ENCODE measurements at regions not wholly inside any gene's neighbourhood (a gene's known extent, or its start where the extent isn't known, plus 50 kb on each side); places are given as distances from the start of the nearest gene placed in this dataset.
"Not testable (repeated sequence)": the region's sequence is repeated elsewhere in the genome, so short reads cannot be mapped to it uniquely, and the experiment has no call there.

DNA sequence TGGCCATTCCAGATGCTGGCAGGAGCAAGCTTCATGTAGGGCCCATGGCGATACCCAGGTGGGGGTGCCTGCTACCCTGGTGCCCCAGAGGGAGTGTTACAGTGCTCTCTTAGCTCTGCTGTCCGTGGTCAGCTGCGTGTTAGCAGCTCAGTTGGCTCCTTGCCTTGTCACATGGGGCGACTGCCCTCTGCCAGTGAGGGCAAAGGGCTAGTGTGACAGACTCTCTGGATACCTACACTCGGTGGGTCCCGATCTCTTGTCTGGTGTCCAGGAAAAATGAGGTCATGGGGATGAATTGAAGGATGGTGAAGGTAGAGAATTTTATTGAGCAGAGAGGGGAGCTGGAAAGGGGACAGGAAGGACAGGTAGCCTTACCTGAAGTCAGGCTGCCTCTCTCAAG lies 152.2 kb downstream of the CYP26A1 start:
- H3K4me1 ChIP-seq (ENCODE audit: control insufficient read depth, insufficient read depth, low read length) = no peaks in the 10 kb centered on the region
- ChIA-PET CTCF (no interaction called here), POLR2A (no interaction called here)
- H3K9me3 ChIP-seq (ENCODE audit: control insufficient read depth, insufficient read depth, low read depth, low read length) = no peaks in the 10 kb centered on the region
- TF ChIP-seq, protein P1, sequence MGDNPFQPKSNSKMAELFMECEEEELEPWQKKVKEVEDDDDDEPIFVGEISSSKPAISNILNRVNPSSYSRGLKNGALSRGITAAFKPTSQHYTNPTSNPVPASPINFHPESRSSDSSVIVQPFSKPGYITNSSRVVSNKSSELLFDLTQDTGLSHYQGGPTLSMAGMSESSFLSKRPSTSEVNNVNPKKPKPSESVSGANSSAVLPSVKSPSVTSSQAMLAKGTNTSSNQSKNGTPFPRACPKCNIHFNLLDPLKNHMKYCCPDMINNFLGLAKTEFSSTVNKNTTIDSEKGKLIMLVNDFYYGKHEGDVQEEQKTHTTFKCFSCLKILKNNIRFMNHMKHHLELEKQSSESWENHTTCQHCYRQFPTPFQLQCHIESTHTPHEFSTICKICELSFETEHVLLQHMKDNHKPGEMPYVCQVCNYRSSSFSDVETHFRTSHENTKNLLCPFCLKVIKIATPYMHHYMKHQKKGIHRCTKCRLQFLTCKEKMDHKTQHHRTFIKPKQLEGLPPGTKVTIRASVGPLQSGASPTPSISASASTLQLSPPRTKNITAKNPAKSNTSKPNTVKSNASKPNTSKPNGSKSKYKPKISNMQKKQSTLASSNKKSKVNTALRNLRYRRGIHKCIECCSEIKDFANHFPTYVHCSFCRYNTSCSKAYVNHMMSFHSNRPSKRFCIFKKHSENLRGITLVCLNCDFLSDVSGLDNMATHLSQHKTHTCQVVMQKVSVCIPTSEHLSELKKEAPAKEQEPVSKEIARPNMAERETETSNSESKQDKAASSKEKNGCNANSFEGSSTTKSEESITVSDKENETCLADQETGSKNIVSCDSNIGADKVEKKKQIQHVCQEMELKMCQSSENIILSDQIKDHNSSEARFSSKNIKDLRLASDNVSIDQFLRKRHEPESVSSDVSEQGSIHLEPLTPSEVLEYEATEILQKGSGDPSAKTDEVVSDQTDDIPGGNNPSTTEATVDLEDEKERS (tag by site-specific recombination; IDR thresholded peaks at IDR 0.05) = no peak
- no peak for TF ChIP-seq PRDM4 (tag by site-specific recombination; IDR thresholded peaks at IDR 0.05)
- no peak for TF ChIP-seq ZNF366 (tag by site-specific recombination; conservative IDR thresholded peaks at IDR 0.05)
- TF ChIP-seq ZNF76 (tag by site-specific recombination; IDR thresholded peaks at IDR 0.05; ENCODE audit: borderline replicate concordance, low read depth) = no peak
- TF ChIP-seq, protein P2, sequence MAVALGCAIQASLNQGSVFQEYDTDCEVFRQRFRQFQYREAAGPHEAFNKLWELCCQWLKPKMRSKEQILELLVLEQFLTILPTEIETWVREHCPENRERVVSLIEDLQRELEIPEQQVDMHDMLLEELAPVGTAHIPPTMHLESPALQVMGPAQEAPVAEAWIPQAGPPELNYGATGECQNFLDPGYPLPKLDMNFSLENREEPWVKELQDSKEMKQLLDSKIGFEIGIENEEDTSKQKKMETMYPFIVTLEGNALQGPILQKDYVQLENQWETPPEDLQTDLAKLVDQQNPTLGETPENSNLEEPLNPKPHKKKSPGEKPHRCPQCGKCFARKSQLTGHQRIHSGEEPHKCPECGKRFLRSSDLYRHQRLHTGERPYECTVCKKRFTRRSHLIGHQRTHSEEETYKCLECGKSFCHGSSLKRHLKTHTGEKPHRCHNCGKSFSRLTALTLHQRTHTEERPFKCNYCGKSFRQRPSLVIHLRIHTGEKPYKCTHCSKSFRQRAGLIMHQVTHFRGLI (tag by site-specific recombination; IDR thresholded peaks at IDR 0.05) = no peak
- TF ChIP-seq, protein P3, sequence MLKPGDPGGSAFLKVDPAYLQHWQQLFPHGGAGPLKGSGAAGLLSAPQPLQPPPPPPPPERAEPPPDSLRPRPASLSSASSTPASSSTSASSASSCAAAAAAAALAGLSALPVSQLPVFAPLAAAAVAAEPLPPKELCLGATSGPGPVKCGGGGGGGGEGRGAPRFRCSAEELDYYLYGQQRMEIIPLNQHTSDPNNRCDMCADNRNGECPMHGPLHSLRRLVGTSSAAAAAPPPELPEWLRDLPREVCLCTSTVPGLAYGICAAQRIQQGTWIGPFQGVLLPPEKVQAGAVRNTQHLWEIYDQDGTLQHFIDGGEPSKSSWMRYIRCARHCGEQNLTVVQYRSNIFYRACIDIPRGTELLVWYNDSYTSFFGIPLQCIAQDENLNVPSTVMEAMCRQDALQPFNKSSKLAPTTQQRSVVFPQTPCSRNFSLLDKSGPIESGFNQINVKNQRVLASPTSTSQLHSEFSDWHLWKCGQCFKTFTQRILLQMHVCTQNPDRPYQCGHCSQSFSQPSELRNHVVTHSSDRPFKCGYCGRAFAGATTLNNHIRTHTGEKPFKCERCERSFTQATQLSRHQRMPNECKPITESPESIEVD (tag by site-specific recombination; IDR thresholded peaks at IDR 0.05) = no peak
- no peak for TF ChIP-seq ZNF133 (tag by site-specific recombination; IDR thresholded peaks at IDR 0.05)
- TF ChIP-seq YY2 (tag by site-specific recombination; IDR thresholded peaks at IDR 0.05) = no peak
- TF ChIP-seq BCL11A (tag by site-specific recombination; IDR thresholded peaks at IDR 0.05; ENCODE audit: low read depth) = no peak
- TF ChIP-seq ZSCAN23 (tag by site-specific recombination; IDR thresholded peaks at IDR 0.05) = no peak
- TF ChIP-seq ZNF548 (tag by site-specific recombination; IDR thresholded peaks at IDR 0.05) = no peak
- no peaks in the 10 kb centered on the region for H3K36me3 ChIP-seq (ENCODE audit: control insufficient read depth in 2 of 2, insufficient read depth in 1 of 2, low read length in 2 of 2)
- no peak overlapping the region for H3K4me3 ChIP-seq (ENCODE audit: low read depth, low read length)
- H3K27ac ChIP-seq (ENCODE audit: extremely low read depth, low read depth, low read length) = no peak overlapping the region

DNA sequence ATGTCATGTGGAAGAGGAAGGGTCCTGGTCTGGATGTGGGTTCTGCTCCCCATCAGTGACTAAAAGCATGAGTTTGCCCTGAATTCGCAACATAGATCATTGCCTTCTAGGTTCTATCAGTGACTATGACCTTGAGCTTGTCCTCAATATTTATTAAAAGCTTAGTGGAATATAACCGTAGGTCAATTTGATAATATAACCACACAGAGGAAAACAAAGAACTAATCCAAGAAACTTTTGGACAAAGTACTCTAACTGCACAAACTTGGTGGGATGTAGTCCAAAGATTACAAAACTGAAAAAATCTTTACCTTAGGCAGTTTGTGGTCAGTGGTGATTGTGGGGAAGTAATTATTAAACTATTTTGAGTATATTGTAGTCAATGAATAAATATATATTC lies 152.9 kb downstream of the CYP26A1 start:
- no peak overlapping the region for H3K27ac ChIP-seq (ENCODE audit: extremely low read depth, low read depth, low read length)
- ChIA-PET CTCF (interaction anchor here (0.6 kb wide), 1 partner anchor 288 kb away, joined by 3 read pairs; no protein-coding TSS in a partner anchor), POLR2A (no interaction called here)
- TF ChIP-seq ZBTB7A (tag by site-specific recombination; IDR thresholded peaks at IDR 0.05; ENCODE audit: low read depth) = no peak
- TF ChIP-seq ZNF660 (tag by site-specific recombination; IDR thresholded peaks at IDR 0.05) = no peak
- TF ChIP-seq ZNF514 (tag by site-specific recombination; IDR thresholded peaks at IDR 0.05) = no peak
- TF ChIP-seq, protein P4, sequence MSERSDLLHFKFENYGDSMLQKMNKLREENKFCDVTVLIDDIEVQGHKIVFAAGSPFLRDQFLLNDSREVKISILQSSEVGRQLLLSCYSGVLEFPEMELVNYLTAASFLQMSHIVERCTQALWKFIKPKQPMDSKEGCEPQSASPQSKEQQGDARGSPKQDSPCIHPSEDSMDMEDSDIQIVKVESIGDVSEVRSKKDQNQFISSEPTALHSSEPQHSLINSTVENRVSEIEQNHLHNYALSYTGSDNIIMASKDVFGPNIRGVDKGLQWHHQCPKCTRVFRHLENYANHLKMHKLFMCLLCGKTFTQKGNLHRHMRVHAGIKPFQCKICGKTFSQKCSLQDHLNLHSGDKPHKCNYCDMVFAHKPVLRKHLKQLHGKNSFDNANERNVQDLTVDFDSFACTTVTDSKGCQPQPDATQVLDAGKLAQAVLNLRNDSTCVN (tag by site-specific recombination; optimal IDR thresholded peaks at IDR 0.05) = no peak
- no peak for TF ChIP-seq ZBTB48 (tag by site-specific recombination; IDR thresholded peaks at IDR 0.05)
- TF ChIP-seq, protein P5, sequence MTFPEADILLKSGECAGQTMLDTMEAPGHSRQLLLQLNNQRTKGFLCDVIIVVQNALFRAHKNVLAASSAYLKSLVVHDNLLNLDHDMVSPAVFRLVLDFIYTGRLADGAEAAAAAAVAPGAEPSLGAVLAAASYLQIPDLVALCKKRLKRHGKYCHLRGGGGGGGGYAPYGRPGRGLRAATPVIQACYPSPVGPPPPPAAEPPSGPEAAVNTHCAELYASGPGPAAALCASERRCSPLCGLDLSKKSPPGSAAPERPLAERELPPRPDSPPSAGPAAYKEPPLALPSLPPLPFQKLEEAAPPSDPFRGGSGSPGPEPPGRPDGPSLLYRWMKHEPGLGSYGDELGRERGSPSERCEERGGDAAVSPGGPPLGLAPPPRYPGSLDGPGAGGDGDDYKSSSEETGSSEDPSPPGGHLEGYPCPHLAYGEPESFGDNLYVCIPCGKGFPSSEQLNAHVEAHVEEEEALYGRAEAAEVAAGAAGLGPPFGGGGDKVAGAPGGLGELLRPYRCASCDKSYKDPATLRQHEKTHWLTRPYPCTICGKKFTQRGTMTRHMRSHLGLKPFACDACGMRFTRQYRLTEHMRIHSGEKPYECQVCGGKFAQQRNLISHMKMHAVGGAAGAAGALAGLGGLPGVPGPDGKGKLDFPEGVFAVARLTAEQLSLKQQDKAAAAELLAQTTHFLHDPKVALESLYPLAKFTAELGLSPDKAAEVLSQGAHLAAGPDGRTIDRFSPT (tag by site-specific recombination; IDR thresholded peaks at IDR 0.05) = no peak
- TF ChIP-seq ZNF214 (tag by site-specific recombination; IDR thresholded peaks at IDR 0.05; ENCODE audit: borderline replicate concordance) = no peak
- TF ChIP-seq ZNF248 (tag by site-specific recombination; IDR thresholded peaks at IDR 0.05) = no peak
- no peaks in the 10 kb centered on the region for H3K4me1 ChIP-seq (ENCODE audit: control insufficient read depth, insufficient read depth, low read length)
- H3K36me3 ChIP-seq (ENCODE audit: control insufficient read depth in 2 of 2, insufficient read depth in 1 of 2, low read length in 2 of 2) = no peaks in the 10 kb centered on the region
- H3K9me3 ChIP-seq (ENCODE audit: control insufficient read depth, insufficient read depth, low read depth, low read length) = no peaks in the 10 kb centered on the region
- H3K4me3 ChIP-seq (ENCODE audit: low read depth, low read length) = no peak overlapping the region

- CTCF ChIA-PET; H3K4me1 ChIP-seq (ENCODE audit: control insufficient read depth, insufficient read depth, low read length); H3K9me3 ChIP-seq (ENCODE audit: control insufficient read depth, insufficient read depth, low read depth, low read length); H3K27ac ChIP-seq (ENCODE audit: extremely low read depth, low read depth, low read length); POLR2A ChIA-PET; H3K4me3 ChIP-seq (ENCODE audit: low read depth, low read length); H3K36me3 ChIP-seq (ENCODE audit: control insufficient read depth in 2 of 2, insufficient read depth in 1 of 2, low read length in 2 of 2): not testable (repeated sequence)
Observed at GRCh38 chr10:93230596-93230995, 156.9 kb downstream of the CYP26A1 start.
